Vagina (tissue), 2 donors: ENCODE measurements at regions not wholly inside any gene's neighbourhood (a gene's known extent, or its start where the extent isn't known, plus 50 kb on each side); places are given as distances from the start of the nearest gene placed in this dataset.

Source experiments
- DNase-seq, 2 donors: peaks; one replicate each; pipeline ENCODE4 v3.0.0-alpha.2; 2017; ENCODE audit errors: extremely low spot score in 2 of 2
- H3K27ac ChIP-seq: fragments of 200-600 bp; sonication (generic); one replicate; pipeline ENCODE4 v1.5.1; 2019
- H3K27me3 ChIP-seq: fragments of 200-600 bp; sonication (generic); one replicate; pipeline ENCODE4 v1.5.1; 2019
- H3K36me3 ChIP-seq, 2 donors: fragments of 200-600 bp; sonication (generic); one replicate each; pipeline ENCODE4 v1.5.1; 2017 to 2019
- H3K4me1 ChIP-seq: fragments of 200-600 bp; sonication (generic); one replicate; pipeline ENCODE4 v1.5.1; 2019
- H3K4me3 ChIP-seq, 2 donors: fragments of 200-600 bp; sonication (generic); 1 replicate in 1 of 2; 2 replicates in 1 of 2; pipeline ENCODE4 v1.5.1; 2016 to 2019
- H3K9me3 ChIP-seq: fragments of 200-600 bp; sonication (generic); one replicate; pipeline ENCODE4 v1.5.1; 2019
- CTCF ChIP-seq, 3 experiments: fragments of 450-650 bp in 2 of 3; fragments of 200-600 bp in 1 of 3; sonication (generic) in 1 of 3; IDR thresholded peaks; one replicate each; pipeline ENCODE4 v1.5.1; 2017 to 2019; ENCODE audit warnings: antibody characterized with exemption in 3 of 3, mild to moderate bottlenecking in 2 of 3, moderate library complexity in 2 of 3
- POLR2A ChIP-seq, 2 donors: fragments of 450-650 bp; IDR thresholded peaks; one replicate each; pipeline ENCODE4 v1.6.1; 2017; ENCODE audit warnings: antibody characterized with exemption in 2 of 2, mild to moderate bottlenecking in 2 of 2, moderate library complexity in 2 of 2
- POLR2AphosphoS5 ChIP-seq, 2 donors: sonication (generic); formaldehyde crosslinking; IDR thresholded peaks; one replicate each; pipeline ENCODE4 v1.9.0; 2017; ENCODE audit warnings: antibody characterized with exemption in 2 of 2, mild to moderate bottlenecking in 2 of 2, low read depth in 1 of 2; ENCODE audit not compliant: insufficient read depth in 1 of 2
- intact Hi-C: fragments of 100-400 bp; cut with DNase I; formaldehyde crosslinking; loops from one replicate; pipeline ENCODE4 v1.15.1; 2023

- TF ChIP-seq POLR2AphosphoS5 (IDR thresholded peaks at IDR 0.05; ENCODE audit: insufficient read depth in 1 of 2, low read depth in 1 of 2) (no peak), POLR2A (IDR thresholded peaks at IDR 0.05) (no peak), CTCF (IDR thresholded peaks at IDR 0.05) (no peak)
- Histone ChIP-seq H3K36me3 (no peaks in the 10 kb centered on the region), H3K4me3 (no peak overlapping the region), H3K27ac (no peak overlapping the region), H3K9me3 (no peaks in the 10 kb centered on the region), H3K4me1 (no peaks in the 10 kb centered on the region), H3K27me3 (no peaks in the 10 kb centered on the region)
- no peak for DNase-seq
- intact Hi-C loops = no loop called here
Measured at GRCh38 chr2:15763822-15764682, 172.4 kb downstream of the DDX1 start.

GRCh38 chr2:15764683-15765011 is 173.0 kb downstream of the DDX1 start:
- no peaks in the 10 kb centered on the region for H3K4me1 ChIP-seq
- no peak for TF ChIP-seq POLR2AphosphoS5 (IDR thresholded peaks at IDR 0.05; ENCODE audit: insufficient read depth in 1 of 2, low read depth in 1 of 2)
- no peak for TF ChIP-seq POLR2A (IDR thresholded peaks at IDR 0.05)
- TF ChIP-seq CTCF (IDR thresholded peaks at IDR 0.05) = no peak

GRCh38 chr2:15765211-15765610 is 173.5 kb downstream of the DDX1 start:
- TF ChIP-seq POLR2AphosphoS5 (IDR thresholded peaks at IDR 0.05; ENCODE audit: insufficient read depth in 1 of 2, low read depth in 1 of 2) (no peak), CTCF (IDR thresholded peaks at IDR 0.05) (no peak), POLR2A (IDR thresholded peaks at IDR 0.05) (no peak)
- intact Hi-C loops = no loop called here
- Histone ChIP-seq H3K36me3 (no peaks in the 10 kb centered on the region), H3K4me1 (no peaks in the 10 kb centered on the region), H3K4me3 (no peak overlapping the region), H3K9me3 (no peaks in the 10 kb centered on the region), H3K27me3 (no peaks in the 10 kb centered on the region), H3K27ac (no peak overlapping the region)
- DNase-seq = no peak

More at GRCh38 chr2:15764683-15765011, 173.0 kb downstream of the DDX1 start:
- Histone ChIP-seq H3K27ac (no peak overlapping the region), H3K4me3 (no peak overlapping the region), H3K27me3 (no peaks in the 10 kb centered on the region), H3K9me3 (no peaks in the 10 kb centered on the region), H3K36me3 (no peaks in the 10 kb centered on the region)
- DNase-seq = no peak
- intact Hi-C loops = no loop called here

- intact Hi-C loops = no loop called here
- TF ChIP-seq CTCF (IDR thresholded peaks at IDR 0.05) = no peak
- TF ChIP-seq POLR2AphosphoS5 (IDR thresholded peaks at IDR 0.05; ENCODE audit: insufficient read depth in 1 of 2, low read depth in 1 of 2) = no peak
- no peak for TF ChIP-seq POLR2A (IDR thresholded peaks at IDR 0.05)
Measured at GRCh38 chr2:15765686-15766302, 174.1 kb downstream of the DDX1 start.

GRCh38 chr2:15766303-15766861 is 174.0 kb upstream of the MYCN start:
- intact Hi-C loops = no loop called here
- no peak overlapping the region for H3K27ac ChIP-seq
- no peaks in the 10 kb centered on the region for H3K36me3 ChIP-seq
- H3K27me3 ChIP-seq = no peaks in the 10 kb centered on the region
- no peaks in the 10 kb centered on the region for H3K4me1 ChIP-seq
- no peak for DNase-seq
- H3K4me3 ChIP-seq = no peak overlapping the region
- H3K9me3 ChIP-seq = no peaks in the 10 kb centered on the region
- TF ChIP-seq POLR2AphosphoS5 (IDR thresholded peaks at IDR 0.05; ENCODE audit: insufficient read depth in 1 of 2, low read depth in 1 of 2) (no peak), POLR2A (IDR thresholded peaks at IDR 0.05) (no peak)

More at GRCh38 chr2:15765686-15766302, 174.1 kb downstream of the DDX1 start:
- no peaks in the 10 kb centered on the region for H3K4me1 ChIP-seq
- H3K27me3 ChIP-seq = no peaks in the 10 kb centered on the region
- DNase-seq = no peak
- H3K4me3 ChIP-seq = no peak overlapping the region
- H3K27ac ChIP-seq = no peak overlapping the region
- H3K9me3 ChIP-seq = no peaks in the 10 kb centered on the region
- no peaks in the 10 kb centered on the region for H3K36me3 ChIP-seq
